HG03565 (cell line): ENCODE measurements at regions not wholly inside any gene's neighbourhood (a gene's known extent, or its start where the extent isn't known, plus 50 kb on each side); places are given as distances from the start of the nearest gene placed in this dataset.

Experiments used
- ATAC-seq: cut with Tn5 transposase; IDR thresholded peaks from one replicate; pipeline ENCODE4 v1.9.1; 2021; ENCODE audit warnings: mild to moderate bottlenecking, moderate library complexity; ENCODE audit not compliant: unreplicated experiment

GRCh38 chr1:240672132-240672811 lies 60.3 kb upstream of the GREM2 start:
- no peak for ATAC-seq

- ATAC-seq: no peak
Measured at GRCh38 chr1:240667351-240667750, 55.4 kb upstream of the GREM2 start.

GRCh38 chr1:240666568-240667198 lies 54.7 kb upstream of the GREM2 start:
- ATAC-seq: no peak

- ATAC-seq: no peak
Measured at GRCh38 chr1:240663169-240663879, 51.4 kb upstream of the GREM2 start.
